AG09319 (cell line): ENCODE measurements at regions not wholly inside any gene's neighbourhood (a gene's known extent, or its start where the extent isn't known, plus 50 kb on each side); places are given as distances from the start of the nearest gene placed in this dataset.

ENCODE experiments used
- DNase-seq: peaks from one replicate; pipeline ENCODE4 v3.0.0-alpha.2; 2010; ENCODE audit warnings: low read depth; ENCODE audit errors: extremely low read depth
- TF ChIP-seq, protein P1 (sequence below): IDR thresholded peaks from 2 replicates; pipeline ENCODE4 v1.5.1; 2011; ENCODE audit warnings: low read depth, mild to moderate bottlenecking, inconsistent platforms, low read length, moderate library complexity

DNA sequence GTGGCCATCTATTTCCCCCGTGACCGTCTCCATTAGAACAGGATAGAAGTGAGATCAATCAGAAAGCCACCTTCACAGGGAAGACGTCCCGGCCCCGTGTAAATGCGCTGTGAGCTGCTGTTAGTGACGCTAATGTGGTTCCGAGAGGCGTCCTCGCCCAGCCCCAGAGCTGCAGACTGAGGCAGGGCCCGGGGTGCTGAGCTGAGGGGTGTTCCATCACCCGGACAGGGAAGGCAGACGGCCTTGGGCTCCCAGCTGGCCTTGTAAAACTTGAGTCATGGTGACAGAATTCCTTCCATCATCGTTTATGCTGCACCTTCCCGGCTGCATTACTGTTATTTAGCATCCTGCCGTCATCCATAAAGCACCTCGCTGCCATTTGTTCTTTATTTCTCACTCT is 195.3 kb upstream of the CTBP2 start:
- TF ChIP-seq, protein P1, sequence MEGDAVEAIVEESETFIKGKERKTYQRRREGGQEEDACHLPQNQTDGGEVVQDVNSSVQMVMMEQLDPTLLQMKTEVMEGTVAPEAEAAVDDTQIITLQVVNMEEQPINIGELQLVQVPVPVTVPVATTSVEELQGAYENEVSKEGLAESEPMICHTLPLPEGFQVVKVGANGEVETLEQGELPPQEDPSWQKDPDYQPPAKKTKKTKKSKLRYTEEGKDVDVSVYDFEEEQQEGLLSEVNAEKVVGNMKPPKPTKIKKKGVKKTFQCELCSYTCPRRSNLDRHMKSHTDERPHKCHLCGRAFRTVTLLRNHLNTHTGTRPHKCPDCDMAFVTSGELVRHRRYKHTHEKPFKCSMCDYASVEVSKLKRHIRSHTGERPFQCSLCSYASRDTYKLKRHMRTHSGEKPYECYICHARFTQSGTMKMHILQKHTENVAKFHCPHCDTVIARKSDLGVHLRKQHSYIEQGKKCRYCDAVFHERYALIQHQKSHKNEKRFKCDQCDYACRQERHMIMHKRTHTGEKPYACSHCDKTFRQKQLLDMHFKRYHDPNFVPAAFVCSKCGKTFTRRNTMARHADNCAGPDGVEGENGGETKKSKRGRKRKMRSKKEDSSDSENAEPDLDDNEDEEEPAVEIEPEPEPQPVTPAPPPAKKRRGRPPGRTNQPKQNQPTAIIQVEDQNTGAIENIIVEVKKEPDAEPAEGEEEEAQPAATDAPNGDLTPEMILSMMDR, result no peak
- no peak for DNase-seq

DNA sequence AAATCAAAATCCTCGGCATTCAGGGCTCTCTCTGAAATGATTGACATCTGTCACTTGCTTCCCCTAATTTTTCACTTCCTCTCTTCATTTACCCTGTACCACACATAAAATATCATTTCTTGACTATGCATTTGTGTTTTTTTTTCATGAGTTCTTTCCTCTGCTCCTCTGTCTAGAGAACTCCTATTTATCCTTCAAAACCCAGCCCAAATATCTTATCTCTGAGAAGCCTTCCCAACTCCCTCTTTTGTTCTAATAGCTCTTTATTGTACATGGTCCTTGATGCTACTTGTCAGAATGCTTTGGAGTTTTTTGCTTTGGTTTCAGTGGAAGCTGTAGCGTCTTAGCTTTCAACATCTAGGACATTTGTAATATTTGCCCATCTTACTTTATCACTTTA is 190.2 kb upstream of the CTBP2 start:
- no peak for DNase-seq
- TF ChIP-seq, protein P1, result no peak

DNA sequence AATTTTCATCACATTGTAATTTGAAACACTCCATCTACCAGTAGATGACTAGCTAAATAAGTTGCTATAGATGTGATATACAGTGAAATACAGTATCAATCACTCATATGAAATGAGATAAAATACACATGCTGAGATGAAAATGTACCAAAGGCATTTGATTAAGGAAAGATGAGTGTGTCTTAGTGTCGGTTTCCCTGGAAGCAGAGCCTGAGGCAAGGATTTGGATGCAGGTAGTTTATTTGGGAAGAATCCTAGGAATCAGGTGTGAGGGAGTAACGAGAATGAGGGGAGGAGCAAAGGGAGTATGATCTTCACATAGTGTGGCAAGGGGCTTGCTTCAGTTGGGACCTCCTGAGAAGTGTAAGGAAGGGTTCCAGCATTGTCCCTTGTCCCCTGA is 188.2 kb upstream of the CTBP2 start:
- TF ChIP-seq, protein P1, result no peak
- no peak for DNase-seq

DNA sequence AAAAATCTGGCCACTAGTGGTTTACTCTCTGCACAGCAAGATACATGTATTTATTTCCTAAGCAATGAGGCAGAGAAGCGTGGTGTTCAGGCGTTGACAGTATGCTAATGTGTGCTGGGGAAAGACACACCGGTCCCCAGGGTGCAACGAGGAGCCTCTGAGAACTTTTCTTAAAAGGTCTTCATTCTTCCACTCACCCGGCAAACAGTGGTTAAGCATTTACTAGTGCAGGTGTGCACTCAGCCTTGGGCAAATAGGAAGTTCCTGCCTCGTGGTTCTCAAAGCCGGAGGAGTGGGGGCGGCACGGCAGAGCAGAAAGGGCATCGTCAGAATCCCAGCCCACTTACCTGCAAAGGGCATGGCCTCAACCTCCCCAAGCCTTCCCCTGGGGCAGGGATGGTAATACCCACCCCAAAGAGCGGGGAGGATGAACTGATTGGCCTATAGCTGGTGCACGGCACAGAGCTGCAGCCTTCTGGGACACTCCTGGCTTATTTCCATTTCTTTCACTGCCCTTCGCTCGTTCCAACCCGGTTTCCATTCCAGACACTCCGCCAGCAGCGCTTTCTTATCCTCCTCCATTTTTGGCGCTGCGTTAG is 184.3 kb upstream of the CTBP2 start:
- no peak for DNase-seq
- TF ChIP-seq, protein P1, result no peak

DNA sequence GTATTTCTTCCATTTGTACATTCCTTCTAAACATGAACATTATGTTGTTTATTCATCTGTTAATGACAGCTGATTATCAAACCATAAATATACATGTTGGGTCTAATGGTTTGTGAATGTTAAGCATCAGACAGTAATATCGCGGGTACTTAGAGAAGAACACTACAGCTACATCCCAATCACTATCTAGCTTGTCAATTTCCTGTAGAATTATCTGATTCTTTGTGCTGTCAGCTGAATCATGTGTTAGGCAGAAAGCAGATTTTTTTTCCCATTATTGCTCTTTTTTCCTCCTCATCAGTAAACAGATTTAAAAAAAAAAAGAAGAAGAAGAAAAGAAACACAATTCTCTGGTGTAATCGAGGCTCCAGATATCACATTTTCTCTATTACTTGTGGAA is 183.6 kb upstream of the CTBP2 start:
- TF ChIP-seq, protein P1, result no peak
- no peak for DNase-seq

DNA sequence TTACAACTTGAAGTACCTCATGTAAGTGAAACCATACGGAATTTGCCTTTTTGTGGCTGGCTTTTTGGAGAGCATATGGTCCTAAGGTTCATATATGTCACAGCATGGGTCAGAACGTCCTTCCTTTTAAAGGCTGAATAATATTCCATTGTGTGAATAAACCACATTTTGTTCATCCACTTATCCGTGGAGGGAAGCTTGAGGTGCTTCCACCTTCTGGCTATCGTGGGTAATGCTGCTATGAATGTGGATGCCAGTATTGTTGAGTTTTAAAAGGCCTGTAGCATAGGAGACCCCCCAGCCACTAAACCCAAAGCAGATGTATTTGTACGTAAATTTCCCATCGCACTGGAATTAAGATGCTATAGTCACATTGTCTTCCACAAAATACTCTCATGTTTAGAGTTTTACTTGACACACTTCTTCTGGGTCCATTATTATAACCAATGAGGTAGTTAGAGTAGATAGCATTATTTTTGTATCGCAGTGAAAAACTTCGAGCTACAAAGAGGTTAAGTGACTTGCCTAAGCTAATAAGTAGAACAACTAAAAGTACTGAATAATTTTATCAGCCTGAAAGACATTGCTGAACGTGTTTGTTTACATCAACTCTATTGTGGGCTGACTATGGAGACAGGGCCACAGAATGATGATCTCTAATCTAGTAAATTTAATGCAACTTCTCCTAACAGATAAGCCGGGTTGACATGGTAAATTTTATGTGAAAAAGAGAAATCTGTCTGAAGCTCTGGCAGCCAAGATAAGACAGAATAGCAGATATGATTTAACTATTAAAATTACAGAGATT is 183.0 kb upstream of the CTBP2 start:
- DNase-seq, result no peak
- TF ChIP-seq, protein P1, result peak; percentile 64

DNA sequence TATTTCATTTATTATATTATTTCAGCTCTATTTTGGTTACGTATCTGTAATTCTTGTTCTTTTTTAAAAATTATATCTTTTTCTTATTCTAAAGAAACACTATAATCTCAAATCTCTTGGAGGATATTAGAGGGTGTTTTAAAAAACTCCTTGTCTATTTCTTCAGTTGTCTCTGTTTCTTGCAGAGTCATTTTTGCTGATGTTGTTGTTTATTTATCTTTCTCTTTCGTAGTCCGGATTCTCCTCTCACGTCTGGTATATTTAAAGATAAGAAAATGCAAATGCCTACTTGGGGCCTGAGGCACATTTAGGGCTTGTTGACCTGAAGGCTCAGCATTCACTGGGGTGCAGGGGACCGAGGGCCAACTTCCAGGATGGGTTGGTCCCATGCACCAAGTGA is 181.2 kb upstream of the CTBP2 start:
- no peak for DNase-seq
- TF ChIP-seq, protein P1, result no peak
